Activated T-cell treated with anti-CD3 and anti-CD28 coated beads for 1 hour (primary cell): ENCODE measurements at regions not wholly inside any gene's neighbourhood (a gene's known extent, or its start where the extent isn't known, plus 50 kb on each side); places are given as distances from the start of the nearest gene placed in this dataset.

Experiments used
- DNase-seq: peaks from one replicate; pipeline ENCODE4 v3.0.0-alpha.2; 2020; ENCODE audit warnings: low read depth

- no peak for DNase-seq
These were observed 159.2 kb downstream of the ANKRD60 start for GRCh38 chr20:58069207-58069606.

GRCh38 chr20:58065508-58066361 is 162.7 kb downstream of the ANKRD60 start:
- no peak for DNase-seq

- no peak for DNase-seq
These were observed 163.9 kb downstream of the ANKRD60 start for GRCh38 chr20:58064411-58065010.

- no peak for DNase-seq
These were observed 169.3 kb downstream of the ANKRD60 start for GRCh38 chr20:58059260-58059544.

GRCh38 chr20:58058421-58059259 is 169.8 kb downstream of the ANKRD60 start:
- DNase-seq: no peak

- DNase-seq: no peak
These were observed 171.3 kb downstream of the ANKRD60 start for GRCh38 chr20:58056921-58057686.

GRCh38 chr20:58056021-58056591 is 172.3 kb downstream of the ANKRD60 start:
- no peak for DNase-seq

- no peak for DNase-seq
These were observed 173.6 kb downstream of the ANKRD60 start for GRCh38 chr20:58054780-58055373.

- DNase-seq: no peak
These were observed 174.2 kb downstream of the ANKRD60 start for GRCh38 chr20:58054082-58054779.

- DNase-seq: no peak
These were observed 174.9 kb downstream of the ANKRD60 start for GRCh38 chr20:58053391-58054055.

GRCh38 chr20:58051367-58051766 is 177.1 kb downstream of the ANKRD60 start:
- no peak for DNase-seq

- no peak for DNase-seq
These were observed 180.3 kb downstream of the ANKRD60 start for GRCh38 chr20:58048096-58048702.

GRCh38 chr20:58046311-58046710 is 182.1 kb downstream of the ANKRD60 start:
- DNase-seq: no peak

- no peak for DNase-seq
These were observed 182.9 kb downstream of the ANKRD60 start for GRCh38 chr20:58045579-58045978.

- DNase-seq: no peak
These were observed 183.4 kb downstream of the ANKRD60 start for GRCh38 chr20:58044931-58045555.

GRCh38 chr20:58044286-58044685 is 184.2 kb downstream of the ANKRD60 start:
- DNase-seq: no peak

- no peak for DNase-seq
These were observed 185.0 kb downstream of the ANKRD60 start for GRCh38 chr20:58043236-58044140.

- DNase-seq: no peak
These were observed 185.9 kb downstream of the ANKRD60 start for GRCh38 chr20:58042591-58042990.
